ENCODE measurements at regions not wholly inside any gene's neighbourhood (a gene's known extent, or its start where the extent isn't known, plus 50 kb on each side); places are given as distances from the start of the nearest gene placed in this dataset.
A peak's percentile ranks its signal among the peaks of the same experiment; 100 is the strongest.

DNA sequence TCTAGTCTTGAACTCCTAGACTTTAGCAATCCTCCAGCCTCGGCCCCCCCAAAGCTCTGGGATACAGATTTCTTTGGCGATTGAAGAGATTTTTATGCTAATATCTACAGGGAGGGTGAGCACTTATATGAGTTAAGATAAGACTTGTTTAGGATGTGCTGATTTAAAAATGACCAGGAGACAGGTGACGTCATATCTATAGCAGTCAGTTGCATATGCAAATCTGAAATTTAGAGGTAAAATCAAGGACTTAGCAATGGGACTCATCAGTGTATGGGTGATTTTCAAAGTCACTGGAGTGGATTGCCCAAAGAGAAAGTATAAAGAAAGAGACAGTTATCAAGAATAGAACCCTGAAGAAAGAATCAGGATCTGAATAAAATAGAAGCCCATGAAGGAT is 394.5 kb downstream of the ADGRL2 start:
- H3K27me3 ChIP-seq (ENCODE audit: control insufficient read depth in 1 of 2, insufficient read depth in 2 of 2, low read length in 2 of 2): no peaks in the 10 kb centered on the region
- no peaks in the 10 kb centered on the region for H3K9me3 ChIP-seq (ENCODE audit: control insufficient read depth in 2 of 2, insufficient read depth in 1 of 2, low read depth in 1 of 2, low read length in 1 of 2)
- no peak overlapping the region for H3K27ac ChIP-seq (ENCODE audit: low read depth in 2 of 2, low read length in 1 of 2)
- no peaks in the 10 kb centered on the region for H3K36me3 ChIP-seq (ENCODE audit: control insufficient read depth in 2 of 2, insufficient read depth in 2 of 2, low read length in 1 of 2)
- no peaks in the 10 kb centered on the region for H3K4me1 ChIP-seq (ENCODE audit: control insufficient read depth in 2 of 2, insufficient read depth in 2 of 2, low read length in 1 of 2)
- H3K4me3 ChIP-seq (ENCODE audit: low read depth in 1 of 2, low read length in 2 of 2): no peak overlapping the region
- WGBS, 2 donors: 92 to 93% methylated on average over 3 of the region's 3 CpGs

DNA sequence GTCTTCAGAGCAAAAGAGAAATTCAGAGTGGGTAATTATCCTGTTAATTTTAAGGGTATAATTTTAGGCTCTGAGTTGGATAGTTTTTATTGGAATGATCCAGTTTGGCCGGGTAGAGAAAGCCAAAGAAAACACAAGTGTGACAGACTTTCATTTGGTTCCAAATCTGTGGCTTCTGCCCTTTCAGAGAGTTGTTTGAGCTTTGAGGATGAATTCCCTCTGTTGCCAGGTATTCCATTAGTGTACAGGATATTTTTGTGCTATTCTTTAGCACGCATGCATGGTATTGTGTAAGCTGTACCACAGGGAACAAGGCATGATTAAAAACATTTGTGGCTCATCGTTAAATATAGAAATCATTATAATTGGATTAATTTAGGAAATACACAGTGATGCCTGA is 384.4 kb downstream of the ADGRL2 start:
- H3K36me3 ChIP-seq (ENCODE audit: control insufficient read depth in 2 of 2, insufficient read depth in 2 of 2, low read length in 1 of 2): no peaks in the 10 kb centered on the region
- no peaks in the 10 kb centered on the region for H3K27me3 ChIP-seq (ENCODE audit: control insufficient read depth in 1 of 2, insufficient read depth in 2 of 2, low read length in 2 of 2)
- H3K9me3 ChIP-seq (ENCODE audit: control insufficient read depth in 2 of 2, insufficient read depth in 1 of 2, low read depth in 1 of 2, low read length in 1 of 2): no peaks in the 10 kb centered on the region
- H3K27ac ChIP-seq (ENCODE audit: low read depth in 2 of 2, low read length in 1 of 2): no peak overlapping the region
- no peaks in the 10 kb centered on the region for H3K4me1 ChIP-seq (ENCODE audit: control insufficient read depth in 2 of 2, insufficient read depth in 2 of 2, low read length in 1 of 2)
- WGBS, 2 donors: 25 to 38% methylated on average over 3 of the region's 3 CpGs
- no peak overlapping the region for H3K4me3 ChIP-seq (ENCODE audit: low read depth in 1 of 2, low read length in 2 of 2)

- 86 to 99% methylated on average over 1 of the region's 1 CpG for WGBS, 2 donors
- H3K27ac ChIP-seq (ENCODE audit: low read depth in 2 of 2, low read length in 1 of 2): no peak overlapping the region
Observed at GRCh38 chr1:82181846-82182245, 381.1 kb downstream of the ADGRL2 start.

DNA sequence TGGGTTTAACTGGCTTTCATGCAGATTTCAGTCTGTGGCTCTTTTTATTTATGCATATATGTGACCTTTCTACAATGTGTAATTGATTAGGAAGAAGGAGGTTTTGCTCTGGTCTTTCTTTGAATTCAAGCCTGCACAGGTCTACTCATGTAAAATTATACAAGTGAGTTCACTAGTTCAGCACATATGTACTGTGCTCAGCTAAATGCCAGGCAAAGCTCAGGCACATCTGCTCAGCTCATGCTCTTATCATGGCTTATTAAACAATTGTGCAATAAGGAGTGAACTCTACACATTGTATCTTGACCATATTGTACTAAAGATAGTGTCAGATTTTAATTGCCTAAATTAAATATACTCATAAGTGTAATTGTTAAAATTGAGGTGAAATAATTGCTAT is 378.4 kb downstream of the ADGRL2 start:
- no peaks in the 10 kb centered on the region for H3K4me1 ChIP-seq (ENCODE audit: control insufficient read depth in 2 of 2, insufficient read depth in 2 of 2, low read length in 1 of 2)
- H3K27me3 ChIP-seq (ENCODE audit: control insufficient read depth in 1 of 2, insufficient read depth in 2 of 2, low read length in 2 of 2): no peaks in the 10 kb centered on the region
- no peaks in the 10 kb centered on the region for H3K9me3 ChIP-seq (ENCODE audit: control insufficient read depth in 2 of 2, insufficient read depth in 1 of 2, low read depth in 1 of 2, low read length in 1 of 2)
- H3K4me3 ChIP-seq (ENCODE audit: low read depth in 1 of 2, low read length in 2 of 2): no peak overlapping the region
- H3K36me3 ChIP-seq (ENCODE audit: control insufficient read depth in 2 of 2, insufficient read depth in 2 of 2, low read length in 1 of 2): no peaks in the 10 kb centered on the region
- H3K27ac ChIP-seq (ENCODE audit: low read depth in 2 of 2, low read length in 1 of 2): no peak overlapping the region

More at GRCh38 chr1:82181846-82182245, 381.1 kb downstream of the ADGRL2 start:
- Histone ChIP-seq H3K9me3 (ENCODE audit: control insufficient read depth in 2 of 2, insufficient read depth in 1 of 2, low read depth in 1 of 2, low read length in 1 of 2) (no peaks in the 10 kb centered on the region), H3K36me3 (ENCODE audit: control insufficient read depth in 2 of 2, insufficient read depth in 2 of 2, low read length in 1 of 2) (no peaks in the 10 kb centered on the region), H3K4me1 (ENCODE audit: control insufficient read depth in 2 of 2, insufficient read depth in 2 of 2, low read length in 1 of 2) (no peaks in the 10 kb centered on the region), H3K4me3 (ENCODE audit: low read depth in 1 of 2, low read length in 2 of 2) (no peak overlapping the region), H3K27me3 (ENCODE audit: control insufficient read depth in 1 of 2, insufficient read depth in 2 of 2, low read length in 2 of 2) (no peaks in the 10 kb centered on the region)

GRCh38 chr1:82177192-82177591 is 376.5 kb downstream of the ADGRL2 start:
- 65 to 68% methylated on average over 1 of the region's 1 CpG for WGBS, 2 donors
- H3K27ac ChIP-seq (ENCODE audit: low read depth in 2 of 2, low read length in 1 of 2): no peak overlapping the region
- H3K4me3 ChIP-seq (ENCODE audit: low read depth in 1 of 2, low read length in 2 of 2): no peak overlapping the region
- H3K9me3 ChIP-seq (ENCODE audit: control insufficient read depth in 2 of 2, insufficient read depth in 1 of 2, low read depth in 1 of 2, low read length in 1 of 2): no peaks in the 10 kb centered on the region
- no peaks in the 10 kb centered on the region for H3K4me1 ChIP-seq (ENCODE audit: control insufficient read depth in 2 of 2, insufficient read depth in 2 of 2, low read length in 1 of 2)
- no peaks in the 10 kb centered on the region for H3K27me3 ChIP-seq (ENCODE audit: control insufficient read depth in 1 of 2, insufficient read depth in 2 of 2, low read length in 2 of 2)
- no peaks in the 10 kb centered on the region for H3K36me3 ChIP-seq (ENCODE audit: control insufficient read depth in 2 of 2, insufficient read depth in 2 of 2, low read length in 1 of 2)

GRCh38 chr1:82171955-82172354 is 371.2 kb downstream of the ADGRL2 start:
- Histone ChIP-seq H3K36me3 (ENCODE audit: control insufficient read depth in 2 of 2, insufficient read depth in 2 of 2, low read length in 1 of 2) (no peaks in the 10 kb centered on the region), H3K4me1 (ENCODE audit: control insufficient read depth in 2 of 2, insufficient read depth in 2 of 2, low read length in 1 of 2) (no peaks in the 10 kb centered on the region), H3K4me3 (ENCODE audit: low read depth in 1 of 2, low read length in 2 of 2) (no peak overlapping the region), H3K27me3 (ENCODE audit: control insufficient read depth in 1 of 2, insufficient read depth in 2 of 2, low read length in 2 of 2) (no peaks in the 10 kb centered on the region), H3K27ac (ENCODE audit: low read depth in 2 of 2, low read length in 1 of 2) (no peak overlapping the region), H3K9me3 (ENCODE audit: control insufficient read depth in 2 of 2, insufficient read depth in 1 of 2, low read depth in 1 of 2, low read length in 1 of 2) (no peaks in the 10 kb centered on the region)
- 68 to 94% methylated on average over 2 of the region's 2 CpGs for WGBS, 2 donors

GRCh38 chr1:82168482-82168881 is 367.7 kb downstream of the ADGRL2 start:
- 86 to 88% methylated on average over 3 of the region's 3 CpGs for WGBS, 2 donors
- Histone ChIP-seq H3K27me3 (ENCODE audit: control insufficient read depth in 1 of 2, insufficient read depth in 2 of 2, low read length in 2 of 2) (no peaks in the 10 kb centered on the region), H3K36me3 (ENCODE audit: control insufficient read depth in 2 of 2, insufficient read depth in 2 of 2, low read length in 1 of 2) (no peaks in the 10 kb centered on the region), H3K4me3 (ENCODE audit: low read depth in 1 of 2, low read length in 2 of 2) (no peak overlapping the region), H3K27ac (ENCODE audit: low read depth in 2 of 2, low read length in 1 of 2) (no peak overlapping the region), H3K4me1 (ENCODE audit: control insufficient read depth in 2 of 2, insufficient read depth in 2 of 2, low read length in 1 of 2) (no peaks in the 10 kb centered on the region), H3K9me3 (ENCODE audit: control insufficient read depth in 2 of 2, insufficient read depth in 1 of 2, low read depth in 1 of 2, low read length in 1 of 2) (no peaks in the 10 kb centered on the region)

GRCh38 chr1:82165304-82165703 is 364.6 kb downstream of the ADGRL2 start:
- Histone ChIP-seq H3K9me3 (ENCODE audit: control insufficient read depth in 2 of 2, insufficient read depth in 1 of 2, low read depth in 1 of 2, low read length in 1 of 2) (no peaks in the 10 kb centered on the region), H3K27ac (ENCODE audit: low read depth in 2 of 2, low read length in 1 of 2) (no peak overlapping the region), H3K4me3 (ENCODE audit: low read depth in 1 of 2, low read length in 2 of 2) (no peak overlapping the region), H3K27me3 (ENCODE audit: control insufficient read depth in 1 of 2, insufficient read depth in 2 of 2, low read length in 2 of 2) (no peaks in the 10 kb centered on the region), H3K4me1 (ENCODE audit: control insufficient read depth in 2 of 2, insufficient read depth in 2 of 2, low read length in 1 of 2) (no peaks in the 10 kb centered on the region), H3K36me3 (ENCODE audit: control insufficient read depth in 2 of 2, insufficient read depth in 2 of 2, low read length in 1 of 2) (no peaks in the 10 kb centered on the region)
- 90 to 91% methylated on average over 3 of the region's 3 CpGs for WGBS, 2 donors

DNA sequence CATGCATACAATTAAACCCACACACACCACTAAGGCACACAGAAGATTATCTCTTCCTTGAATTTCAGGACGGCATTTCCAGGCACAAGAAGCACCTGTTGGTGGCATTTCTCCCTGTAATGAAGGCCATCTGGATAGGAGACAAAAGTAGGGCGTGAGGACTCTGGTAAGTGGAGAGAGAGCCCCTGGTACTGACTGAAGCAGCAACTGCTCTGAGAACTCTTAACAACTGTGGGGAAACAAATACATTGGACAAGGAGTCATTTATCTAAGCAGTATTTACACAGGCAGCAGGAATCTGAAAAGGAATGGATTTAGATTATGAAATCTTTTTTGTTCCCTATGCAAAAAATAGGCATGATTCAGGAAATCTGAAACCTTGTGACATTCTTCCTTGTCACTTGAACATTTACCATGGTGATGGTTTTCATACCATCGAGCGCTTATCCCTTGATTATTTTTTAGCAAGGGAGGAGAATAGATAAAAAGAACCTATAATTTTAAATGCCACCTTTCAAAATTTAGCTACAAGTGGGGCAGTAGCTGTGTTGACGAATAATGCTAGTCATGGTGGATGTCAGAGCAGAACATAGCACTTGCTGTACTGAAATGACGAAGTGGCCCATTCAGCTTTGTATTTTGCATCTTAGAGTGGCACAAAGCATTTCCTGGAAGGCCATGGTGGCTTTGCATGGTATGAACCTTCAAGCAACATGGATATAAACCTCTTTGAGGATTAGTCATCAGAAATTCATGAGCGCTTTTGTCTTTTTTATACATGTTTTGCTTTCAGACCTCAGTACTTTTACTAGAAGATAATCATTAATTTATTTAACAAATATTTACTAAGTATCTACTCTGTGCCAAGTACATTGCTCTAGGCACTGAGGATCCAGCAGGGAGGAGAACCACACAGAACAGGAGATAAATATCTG is 362.0 kb downstream of the ADGRL2 start:
- Histone ChIP-seq H3K27me3 (ENCODE audit: control insufficient read depth in 1 of 2, insufficient read depth in 2 of 2, low read length in 2 of 2) (no peaks in the 10 kb centered on the region), H3K27ac (ENCODE audit: low read depth in 2 of 2, low read length in 1 of 2) (no peak overlapping the region), H3K4me3 (ENCODE audit: low read depth in 1 of 2, low read length in 2 of 2) (no peak overlapping the region), H3K9me3 (ENCODE audit: control insufficient read depth in 2 of 2, insufficient read depth in 1 of 2, low read depth in 1 of 2, low read length in 1 of 2) (no peaks in the 10 kb centered on the region), H3K36me3 (ENCODE audit: control insufficient read depth in 2 of 2, insufficient read depth in 2 of 2, low read length in 1 of 2) (no peaks in the 10 kb centered on the region), H3K4me1 (ENCODE audit: control insufficient read depth in 2 of 2, insufficient read depth in 2 of 2, low read length in 1 of 2) (no peaks in the 10 kb centered on the region)
- 75 to 76% methylated on average over 7 of the region's 7 CpGs for WGBS, 2 donors

GRCh38 chr1:82161700-82162141 is 361.0 kb downstream of the ADGRL2 start:
- H3K27ac ChIP-seq (ENCODE audit: low read depth in 2 of 2, low read length in 1 of 2): peak overlapping the region in 1 of 2 donors; percentile 1
- no peaks in the 10 kb centered on the region for H3K36me3 ChIP-seq (ENCODE audit: control insufficient read depth in 2 of 2, insufficient read depth in 2 of 2, low read length in 1 of 2)
- WGBS, 2 donors: 9 to 19% methylated on average over 10 of the region's 10 CpGs
- H3K4me1 ChIP-seq (ENCODE audit: control insufficient read depth in 2 of 2, insufficient read depth in 2 of 2, low read length in 1 of 2): no peaks in the 10 kb centered on the region
- H3K4me3 ChIP-seq (ENCODE audit: low read depth in 1 of 2, low read length in 2 of 2): peak overlapping the region in 1 of 2 donors; percentile 33
- no peaks in the 10 kb centered on the region for H3K9me3 ChIP-seq (ENCODE audit: control insufficient read depth in 2 of 2, insufficient read depth in 1 of 2, low read depth in 1 of 2, low read length in 1 of 2)
- no peaks in the 10 kb centered on the region for H3K27me3 ChIP-seq (ENCODE audit: control insufficient read depth in 1 of 2, insufficient read depth in 2 of 2, low read length in 2 of 2)

Measured in esophagus (tissue), 2 donors.